Trophoblast cell (in vitro differentiated cells and primary cell): ENCODE measurements at regions not wholly inside any gene's neighbourhood (a gene's known extent, or its start where the extent isn't known, plus 50 kb on each side); places are given as distances from the start of the nearest gene placed in this dataset.

Experiments
- DNase-seq, 2 donors: peaks; one replicate each; pipeline ENCODE4 v3.0.0-alpha.2; 2016
- H2AFZ ChIP-seq: 2 replicates; pipeline ENCODE4 v1.6.1; 2013; ENCODE audit warnings: low read length, moderate library complexity, mild to moderate bottlenecking; ENCODE audit not compliant: insufficient read depth, poor library complexity
- H2AK5ac ChIP-seq: 2 replicates; pipeline ENCODE4 v1.6.1; 2013; ENCODE audit warnings: mild to moderate bottlenecking, low read length
- H2BK120ac ChIP-seq: 2 replicates; pipeline ENCODE4 v1.6.1; 2013; ENCODE audit warnings: low read length, mild to moderate bottlenecking, moderate library complexity; ENCODE audit not compliant: insufficient read depth, poor library complexity
- H2BK12ac ChIP-seq: 2 replicates; pipeline ENCODE4 v1.6.1; 2013; ENCODE audit warnings: mild to moderate bottlenecking, low read length, moderate library complexity
- H2BK5ac ChIP-seq: 2 replicates; pipeline ENCODE4 v1.6.1; 2013; ENCODE audit warnings: low read length, low read depth, moderate library complexity, mild to moderate bottlenecking; ENCODE audit not compliant: poor library complexity
- H3K14ac ChIP-seq: 2 replicates; pipeline ENCODE4 v1.6.1; 2013; ENCODE audit warnings: mild to moderate bottlenecking, low read length
- H3K18ac ChIP-seq: 2 replicates; pipeline ENCODE4 v1.6.1; 2013; ENCODE audit warnings: mild to moderate bottlenecking, low read length
- H3K23ac ChIP-seq: 2 replicates; pipeline ENCODE4 v1.6.1; 2013; ENCODE audit warnings: low read length
- H3K27ac ChIP-seq: 2 replicates; pipeline ENCODE4 v1.5.1; 2013; ENCODE audit warnings: low read depth, mild to moderate bottlenecking, inconsistent platforms, low read length, moderate library complexity
- H3K27me3 ChIP-seq: 2 replicates; pipeline ENCODE4 v1.6.1; 2013; ENCODE audit warnings: inconsistent platforms, mild to moderate bottlenecking, low read length, moderate library complexity; ENCODE audit not compliant: insufficient read depth
- H3K36me3 ChIP-seq, 2 experiments: 1 replicate in 1 of 2; 2 replicates in 1 of 2; pipeline ENCODE4 v1.6.1; 2013; ENCODE audit warnings: low read length in 2 of 2, mild to moderate bottlenecking in 2 of 2, moderate library complexity in 1 of 2; ENCODE audit not compliant: insufficient read depth in 2 of 2, control insufficient read depth in 1 of 2
- H3K4ac ChIP-seq: 2 replicates; pipeline ENCODE4 v1.6.1; 2013; ENCODE audit warnings: low read depth, mild to moderate bottlenecking, low read length, moderate library complexity
- H3K4me1 ChIP-seq, 2 experiments: 1 replicate in 1 of 2; 2 replicates in 1 of 2; pipeline ENCODE4 v1.6.1; 2013; ENCODE audit warnings: low read length in 2 of 2, mild to moderate bottlenecking in 2 of 2, moderate library complexity in 1 of 2; ENCODE audit not compliant: insufficient read depth in 2 of 2, control insufficient read depth in 1 of 2
- H3K4me2 ChIP-seq: 2 replicates; pipeline ENCODE4 v1.6.1; 2013; ENCODE audit warnings: inconsistent platforms, mild to moderate bottlenecking, low read length, moderate library complexity
- H3K4me3 ChIP-seq: 2 replicates; pipeline ENCODE4 v1.5.1; 2013; ENCODE audit warnings: mild to moderate bottlenecking, low read depth, low read length, inconsistent platforms
- H3K79me1 ChIP-seq: one replicate; pipeline ENCODE4 v1.6.1; 2013; ENCODE audit warnings: low read length
- H3K79me2 ChIP-seq: 2 replicates; pipeline ENCODE4 v1.6.1; 2013; ENCODE audit warnings: low read length, mild to moderate bottlenecking; ENCODE audit not compliant: control insufficient read depth, insufficient read depth, poor library complexity
- H3K9ac ChIP-seq: 2 replicates; pipeline ENCODE4 v1.6.1; 2013; ENCODE audit warnings: mild to moderate bottlenecking, low read length
- H3K9me3 ChIP-seq: 2 replicates; pipeline ENCODE4 v1.6.1; 2013; ENCODE audit warnings: low read depth, mild to moderate bottlenecking, control low read depth, inconsistent platforms, low read length; ENCODE audit not compliant: insufficient read depth
- H4K12ac ChIP-seq: 2 replicates; pipeline ENCODE4 v1.6.1; 2013; ENCODE audit warnings: low read depth, mild to moderate bottlenecking, low read length, moderate library complexity
- H4K8ac ChIP-seq: 2 replicates; pipeline ENCODE4 v1.6.1; 2013; ENCODE audit warnings: low read depth, mild to moderate bottlenecking, low read length, moderate library complexity
- H4K91ac ChIP-seq: one replicate; pipeline ENCODE4 v1.6.1; 2013; ENCODE audit warnings: low read depth, mild to moderate bottlenecking, low read length, moderate library complexity
- WGBS: extraction: QIAGEN DNeasy Blood & Tissue Kit; methylation state at CpG from one replicate; pipeline ENCODE4 v1.1.7; 2013; ENCODE audit warnings: missing lambda C conversion rate; ENCODE audit not compliant: insufficient read length, insufficient coverage; ENCODE audit errors: extremely low coverage; 5-methylcytosine and 5-hydroxymethylcytosine counted together

GRCh38 chr5:51881901-51882300 lies 498.7 kb downstream of the ISL1 start:
- Histone ChIP-seq H2BK12ac (no peak overlapping the region), H3K4me2 (no peak overlapping the region), H4K91ac (no peak overlapping the region), H2BK120ac (no peak overlapping the region), H3K36me3 (no peaks in the 10 kb centered on the region), H3K14ac (no peak overlapping the region), H3K18ac (no peak overlapping the region), H2AK5ac (no peak overlapping the region), H3K23ac (no peak overlapping the region), H2BK5ac (no peak overlapping the region), H2AFZ (no peak overlapping the region), H4K8ac (no peak overlapping the region), H3K4ac (no peak overlapping the region), H3K27me3 (no peaks in the 10 kb centered on the region), H3K4me3 (no peak overlapping the region), H3K9me3 (no peaks in the 10 kb centered on the region), H4K12ac (no peak overlapping the region), H3K79me1 (peaks cover 1% of the 10 kb centered on the region), H3K79me2 (no peaks in the 10 kb centered on the region), H3K4me1 (no peaks in the 10 kb centered on the region), H3K27ac (peak overlapping the region; percentile 71), H3K9ac (no peak overlapping the region)
- DNase-seq = no peak

GRCh38 chr5:51882647-51883046 lies 499.4 kb downstream of the ISL1 start:
- no peak overlapping the region for H2BK120ac ChIP-seq
- DNase-seq = no peak
- H2BK5ac ChIP-seq = no peak overlapping the region
- H3K4me1 ChIP-seq = no peaks in the 10 kb centered on the region
- peaks cover 1% of the 10 kb centered on the region for H3K79me1 ChIP-seq
- H3K4me3 ChIP-seq = no peak overlapping the region
- no peak overlapping the region for H3K14ac ChIP-seq
- peak overlapping the region; percentile 11 for H3K27ac ChIP-seq
- no peaks in the 10 kb centered on the region for H3K79me2 ChIP-seq
- H4K12ac ChIP-seq = no peak overlapping the region
- H3K9me3 ChIP-seq = no peaks in the 10 kb centered on the region
- no CpG with 5 or more reads among the region's 1 CpG for WGBS
- H3K9ac ChIP-seq = no peak overlapping the region
- no peak overlapping the region for H3K4ac ChIP-seq
- no peak overlapping the region for H2BK12ac ChIP-seq
- no peaks in the 10 kb centered on the region for H3K36me3 ChIP-seq
- H3K27me3 ChIP-seq = no peaks in the 10 kb centered on the region
- no peak overlapping the region for H2AK5ac ChIP-seq
- no peak overlapping the region for H3K4me2 ChIP-seq
- no peak overlapping the region for H3K23ac ChIP-seq
- H4K91ac ChIP-seq = peak overlapping the region; percentile 47
- H3K18ac ChIP-seq = no peak overlapping the region
- no peak overlapping the region for H4K8ac ChIP-seq
- H2AFZ ChIP-seq = no peak overlapping the region

DNA sequence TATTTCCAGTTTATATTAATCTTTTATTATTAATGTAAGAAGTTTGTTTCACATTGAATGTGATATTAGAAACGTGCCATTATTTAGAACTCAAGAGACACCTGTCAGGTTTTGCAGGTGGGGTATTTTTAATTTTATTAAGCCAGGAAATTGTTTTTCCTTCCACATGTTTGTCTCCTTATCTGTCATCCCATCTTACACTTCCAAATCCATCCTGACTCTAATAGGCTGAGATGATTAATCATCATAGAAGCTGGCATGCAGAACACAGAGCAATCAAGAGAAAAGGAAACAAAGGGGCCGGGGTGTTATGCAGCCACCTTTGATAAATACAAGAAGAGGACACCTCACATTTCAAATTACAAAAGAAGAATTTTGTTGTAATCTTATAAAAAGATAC lies 506.5 kb downstream of the ISL1 start:
- Histone ChIP-seq H4K12ac (no peak overlapping the region), H3K23ac (no peak overlapping the region), H3K27ac (no peak overlapping the region), H3K4ac (no peak overlapping the region), H2AFZ (no peak overlapping the region), H3K79me1 (peaks cover 5% of the 10 kb centered on the region), H3K79me2 (no peaks in the 10 kb centered on the region), H2AK5ac (no peak overlapping the region), H4K8ac (no peak overlapping the region), H3K9ac (no peak overlapping the region), H3K9me3 (no peaks in the 10 kb centered on the region), H3K4me1 (no peaks in the 10 kb centered on the region), H3K4me2 (no peak overlapping the region), H3K14ac (no peak overlapping the region), H4K91ac (no peak overlapping the region), H3K18ac (no peak overlapping the region), H2BK5ac (no peak overlapping the region), H2BK12ac (no peak overlapping the region), H3K4me3 (no peak overlapping the region), H3K27me3 (no peaks in the 10 kb centered on the region), H3K36me3 (no peaks in the 10 kb centered on the region), H2BK120ac (no peak overlapping the region)
- no CpG with 5 or more reads among the region's 2 CpGs for WGBS
- DNase-seq = no peak

DNA sequence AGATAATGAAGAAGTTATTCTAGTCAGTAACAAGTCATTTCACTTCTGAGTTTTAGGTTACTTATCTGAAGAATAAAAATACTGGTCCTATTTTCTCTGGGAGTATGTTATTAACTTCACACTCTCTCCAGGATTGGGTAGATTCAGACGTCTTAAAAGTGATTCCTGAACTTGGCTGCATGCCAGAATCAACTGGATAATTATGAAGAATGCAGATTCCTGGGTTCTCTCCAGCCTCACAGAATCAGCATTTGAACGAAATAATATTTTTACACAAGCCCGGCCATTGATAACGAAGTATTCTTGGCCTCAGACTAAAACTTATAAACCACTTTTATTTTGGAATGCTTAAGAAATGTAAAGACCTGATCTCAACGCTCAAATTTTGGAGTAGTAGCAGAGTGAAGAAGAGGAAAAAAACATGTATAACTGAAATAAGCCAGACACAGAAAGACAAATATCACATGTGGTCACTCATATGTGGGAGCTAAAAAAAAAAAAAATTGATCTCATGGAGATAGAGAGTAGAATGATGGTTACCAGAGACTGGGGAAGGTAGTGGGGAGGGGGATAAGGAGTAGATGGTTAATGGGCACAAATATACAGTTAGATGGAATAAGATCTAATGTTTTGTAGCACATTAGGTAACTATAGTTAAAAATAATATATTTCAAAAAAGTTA lies 507.3 kb downstream of the ISL1 start:
- WGBS = no CpG with 5 or more reads among the region's 5 CpGs
- H3K23ac ChIP-seq = no peak overlapping the region

More for the DNA sequence above, 507.3 kb downstream of the ISL1 start:
- no peaks in the 10 kb centered on the region for H3K9me3 ChIP-seq
- no peak overlapping the region for H3K18ac ChIP-seq
- H3K4ac ChIP-seq = no peak overlapping the region
- no peak overlapping the region for H3K4me2 ChIP-seq
- H4K12ac ChIP-seq = no peak overlapping the region
- no peak overlapping the region for H2BK5ac ChIP-seq
- no peak overlapping the region for H2AK5ac ChIP-seq
- no peak overlapping the region for H2BK12ac ChIP-seq
- H3K27ac ChIP-seq = no peak overlapping the region
- H4K91ac ChIP-seq = no peak overlapping the region
- no peaks in the 10 kb centered on the region for H3K4me1 ChIP-seq
- H3K36me3 ChIP-seq = no peaks in the 10 kb centered on the region
- H3K79me1 ChIP-seq = peaks cover 5% of the 10 kb centered on the region
- H2BK120ac ChIP-seq = no peak overlapping the region
- no peak overlapping the region for H4K8ac ChIP-seq
- no peak overlapping the region for H3K14ac ChIP-seq
- H3K79me2 ChIP-seq = no peaks in the 10 kb centered on the region
- DNase-seq = no peak
- no peak overlapping the region for H3K4me3 ChIP-seq
- H3K9ac ChIP-seq = no peak overlapping the region
- no peak overlapping the region for H2AFZ ChIP-seq
- no peaks in the 10 kb centered on the region for H3K27me3 ChIP-seq
